Neural progenitor cell (in vitro differentiated cells): ENCODE measurements at regions not wholly inside any gene's neighbourhood (a gene's known extent, or its start where the extent isn't known, plus 50 kb on each side); places are given as distances from the start of the nearest gene placed in this dataset.

ENCODE experiments used
- DNase-seq: peaks from one replicate; pipeline ENCODE4 v3.0.0-alpha.2; 2016; ENCODE audit warnings: low spot score
- H2AFZ ChIP-seq: fragments of 200-600 bp; sonication (generic); replicated peaks from 2 replicates; pipeline ENCODE4 v1.6.1; 2016; ENCODE audit warnings: antibody characterized with exemption
- H3F3A ChIP-seq: fragments of 200-600 bp; sonication (generic); 2 replicates; pipeline ENCODE4 v1.6.1; 2016; ENCODE audit warnings: antibody characterized with exemption, low read depth
- H3K27ac ChIP-seq: fragments of 200-600 bp; sonication (generic); 2 replicates; pipeline ENCODE4 v1.5.1; 2016; ENCODE audit warnings: mild to moderate bottlenecking
- H3K27me3 ChIP-seq: fragments of 200-600 bp; sonication (generic); 2 replicates; pipeline ENCODE4 v1.6.1; 2016; ENCODE audit warnings: mild to moderate bottlenecking, moderate library complexity
- H3K36me3 ChIP-seq: fragments of 200-600 bp; sonication (generic); 2 replicates; pipeline ENCODE4 v1.5.1; 2016
- H3K4me1 ChIP-seq: fragments of 200-600 bp; sonication (generic); 2 replicates; pipeline ENCODE4 v1.6.1; 2016; ENCODE audit warnings: mixed run types
- H3K4me2 ChIP-seq: fragments of 200-600 bp; sonication (generic); 2 replicates; pipeline ENCODE4 v1.6.1; 2016
- H3K4me3 ChIP-seq: fragments of 200-600 bp; sonication (generic); 2 replicates; pipeline ENCODE4 v1.5.1; 2016
- H3K79me2 ChIP-seq: fragments of 200-600 bp; sonication (generic); 2 replicates; pipeline ENCODE4 v1.6.1; 2016; ENCODE audit warnings: low read depth
- H3K9ac ChIP-seq: fragments of 200-600 bp; sonication (generic); 2 replicates; pipeline ENCODE4 v1.6.1; 2016
- H3K9me3 ChIP-seq: fragments of 200-600 bp; sonication (generic); 2 replicates; pipeline ENCODE4 v1.5.1; 2016; ENCODE audit warnings: low read depth
- H4K20me1 ChIP-seq: fragments of 200-600 bp; sonication (generic); 2 replicates; pipeline ENCODE4 v1.6.1; 2016; ENCODE audit warnings: low read depth
- H3K27ac Mint-ChIP-seq: 3 replicates; pipeline ENCODE4 v1.8.0; 2021; ENCODE audit warnings: mixed read lengths
- H3K27me3 Mint-ChIP-seq: 2 replicates; pipeline ENCODE4 v1.8.0; 2022; ENCODE audit warnings: low read depth, mild to moderate bottlenecking, inconsistent platforms, moderate library complexity, mixed read lengths; ENCODE audit not compliant: insufficient read depth
- H3K36me3 Mint-ChIP-seq: 3 replicates; pipeline ENCODE4 v1.8.0; 2021; ENCODE audit warnings: mixed read lengths
- H3K4me1 Mint-ChIP-seq: 3 replicates; pipeline ENCODE4 v1.8.0; 2021; ENCODE audit warnings: mixed read lengths
- H3K4me3 Mint-ChIP-seq: 3 replicates; pipeline ENCODE4 v1.8.0; 2021; ENCODE audit warnings: mild to moderate bottlenecking, moderate library complexity, mixed read lengths
- H3K9me3 Mint-ChIP-seq: 3 replicates; pipeline ENCODE4 v1.8.0; 2020; ENCODE audit warnings: mixed read lengths
- CTCF ChIP-seq: fragments of 200-600 bp; sonication (generic); IDR thresholded peaks from 2 replicates; pipeline ENCODE4 v1.5.1; 2017; ENCODE audit warnings: antibody characterized with exemption, mild to moderate bottlenecking
- EZH2 ChIP-seq: fragments of 200-600 bp; sonication (generic); IDR thresholded peaks from 2 replicates; pipeline ENCODE4 v1.6.1; 2017; ENCODE audit warnings: antibody characterized with exemption, mild to moderate bottlenecking, moderate library complexity
- EZH2phosphoT487 ChIP-seq: fragments of 200-600 bp; sonication (generic); IDR thresholded peaks from 2 replicates; pipeline ENCODE4 v1.6.1; 2017; ENCODE audit warnings: antibody characterized with exemption

- Histone ChIP-seq H3K27ac (no peak overlapping the region), H3K9me3 (no peaks in the 10 kb centered on the region), H3K9ac (no peak overlapping the region), H4K20me1 (no peaks in the 10 kb centered on the region), H3K79me2 (no peaks in the 10 kb centered on the region), H3K27me3 (no peaks in the 10 kb centered on the region), H2AFZ (no peak overlapping the region), H3K4me1 (no peaks in the 10 kb centered on the region), H3K36me3 (no peaks in the 10 kb centered on the region), H3F3A (no peaks in the 10 kb centered on the region), H3K4me2 (no peak overlapping the region), H3K4me3 (no peak overlapping the region)
- no peak for TF ChIP-seq CTCF
- no peak for TF ChIP-seq EZH2
- TF ChIP-seq EZH2phosphoT487 = no peak
- H3K36me3 Mint-ChIP-seq = peaks cover 2% of the 10 kb centered on the region
- H3K9me3 Mint-ChIP-seq = no peaks in the 10 kb centered on the region
- no peak overlapping the region for H3K4me3 Mint-ChIP-seq
- peaks cover 11% of the 10 kb centered on the region for H3K4me1 Mint-ChIP-seq
- no peak overlapping the region for H3K27ac Mint-ChIP-seq
- no peak for DNase-seq
- peaks cover 3% of the 10 kb centered on the region for H3K27me3 Mint-ChIP-seq
Measured at GRCh38 chr3:124292329-124292728, 300.4 kb upstream of the ROPN1 start.

- no peaks in the 10 kb centered on the region for H3K9me3 ChIP-seq
- Mint-ChIP-seq H3K9me3 (no peaks in the 10 kb centered on the region), H3K36me3 (no peaks in the 10 kb centered on the region), H3K27me3 (peaks cover 3% of the 10 kb centered on the region), H3K4me3 (no peak overlapping the region), H3K4me1 (peaks cover 22% of the 10 kb centered on the region), H3K27ac (no peak overlapping the region)
- H3K4me3 ChIP-seq = no peak overlapping the region
- no peaks in the 10 kb centered on the region for H3K36me3 ChIP-seq
- H3K79me2 ChIP-seq = no peaks in the 10 kb centered on the region
- H2AFZ ChIP-seq = no peak overlapping the region
- TF ChIP-seq EZH2 (no peak), CTCF (no peak), EZH2phosphoT487 (no peak)
- no peak overlapping the region for H3K4me2 ChIP-seq
- H3F3A ChIP-seq = no peaks in the 10 kb centered on the region
- DNase-seq = no peak
- H3K9ac ChIP-seq = no peak overlapping the region
- H3K27ac ChIP-seq = no peak overlapping the region
- H3K4me1 ChIP-seq = no peaks in the 10 kb centered on the region
- no peaks in the 10 kb centered on the region for H3K27me3 ChIP-seq
- no peaks in the 10 kb centered on the region for H4K20me1 ChIP-seq
Measured at GRCh38 chr3:124293584-124293983, 301.7 kb upstream of the ROPN1 start.

GRCh38 chr3:124295362-124295761, 303.4 kb upstream of the ROPN1 start:
- no peak overlapping the region for H3K4me3 Mint-ChIP-seq
- no peaks in the 10 kb centered on the region for H3K9me3 Mint-ChIP-seq
- H3K27ac ChIP-seq = no peak overlapping the region
- H3K36me3 Mint-ChIP-seq = no peaks in the 10 kb centered on the region
- no peaks in the 10 kb centered on the region for H4K20me1 ChIP-seq
- TF ChIP-seq CTCF (no peak), EZH2phosphoT487 (no peak), EZH2 (no peak)
- H3K4me1 Mint-ChIP-seq = peaks cover 34% of the 10 kb centered on the region
- H3K27ac Mint-ChIP-seq = no peak overlapping the region
- no peak for DNase-seq
- no peak overlapping the region for H3K4me3 ChIP-seq
- H3K9ac ChIP-seq = no peak overlapping the region
- H3K27me3 ChIP-seq = no peaks in the 10 kb centered on the region
- H3K36me3 ChIP-seq = no peaks in the 10 kb centered on the region
- H3K79me2 ChIP-seq = no peaks in the 10 kb centered on the region
- peaks cover 3% of the 10 kb centered on the region for H3K27me3 Mint-ChIP-seq
- no peak overlapping the region for H2AFZ ChIP-seq
- no peaks in the 10 kb centered on the region for H3K9me3 ChIP-seq
- no peaks in the 10 kb centered on the region for H3K4me1 ChIP-seq
- H3F3A ChIP-seq = no peaks in the 10 kb centered on the region
- no peak overlapping the region for H3K4me2 ChIP-seq

GRCh38 chr3:124296406-124296805, 304.5 kb upstream of the ROPN1 start:
- H4K20me1 ChIP-seq = no peaks in the 10 kb centered on the region
- H3F3A ChIP-seq = no peaks in the 10 kb centered on the region
- H3K4me1 ChIP-seq = peaks cover 3% of the 10 kb centered on the region
- H3K9me3 Mint-ChIP-seq = no peaks in the 10 kb centered on the region
- H3K27me3 Mint-ChIP-seq = peaks cover 3% of the 10 kb centered on the region
- H3K4me3 Mint-ChIP-seq = no peak overlapping the region
- H3K36me3 Mint-ChIP-seq = peaks cover under 1% of the 10 kb centered on the region
- no peaks in the 10 kb centered on the region for H3K79me2 ChIP-seq
- H3K27me3 ChIP-seq = no peaks in the 10 kb centered on the region
- no peak overlapping the region for H3K4me2 ChIP-seq
- no peak overlapping the region for H3K9ac ChIP-seq
- H3K27ac Mint-ChIP-seq = no peak overlapping the region
- H3K36me3 ChIP-seq = no peaks in the 10 kb centered on the region
- no peak overlapping the region for H2AFZ ChIP-seq
- peaks cover 34% of the 10 kb centered on the region for H3K4me1 Mint-ChIP-seq
- no peak overlapping the region for H3K27ac ChIP-seq
- H3K4me3 ChIP-seq = no peak overlapping the region
- no peaks in the 10 kb centered on the region for H3K9me3 ChIP-seq
- peak; percentile 12 for DNase-seq
- TF ChIP-seq CTCF (no peak), EZH2 (no peak), EZH2phosphoT487 (no peak)
